ENCODE measurements at regions not wholly inside any gene's neighbourhood (a gene's known extent, or its start where the extent isn't known, plus 50 kb on each side); places are given as distances from the start of the nearest gene placed in this dataset.

DNA sequence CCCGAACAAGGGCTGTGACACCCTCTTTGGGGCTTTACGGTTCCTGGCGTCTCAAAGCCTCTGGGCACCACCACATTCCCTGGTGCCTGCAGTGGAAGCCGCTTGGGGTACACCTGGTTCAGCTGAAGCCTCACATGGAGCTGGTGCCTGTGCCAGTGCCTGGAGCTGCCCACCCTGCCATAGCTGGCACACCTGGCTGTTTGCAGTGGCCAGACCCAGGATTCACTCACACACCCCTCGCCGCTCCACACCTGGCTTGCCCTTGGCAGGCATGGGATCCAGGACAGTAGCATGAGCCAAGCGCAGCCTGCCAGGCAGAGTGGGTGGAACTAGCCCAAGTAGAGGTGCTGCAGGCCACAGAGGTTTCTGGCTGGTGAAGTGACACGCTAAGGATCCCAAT lies 641.8 kb downstream of the TLE4 start:
- no peak for DNase-seq (ENCODE audit: low read depth)

DNA sequence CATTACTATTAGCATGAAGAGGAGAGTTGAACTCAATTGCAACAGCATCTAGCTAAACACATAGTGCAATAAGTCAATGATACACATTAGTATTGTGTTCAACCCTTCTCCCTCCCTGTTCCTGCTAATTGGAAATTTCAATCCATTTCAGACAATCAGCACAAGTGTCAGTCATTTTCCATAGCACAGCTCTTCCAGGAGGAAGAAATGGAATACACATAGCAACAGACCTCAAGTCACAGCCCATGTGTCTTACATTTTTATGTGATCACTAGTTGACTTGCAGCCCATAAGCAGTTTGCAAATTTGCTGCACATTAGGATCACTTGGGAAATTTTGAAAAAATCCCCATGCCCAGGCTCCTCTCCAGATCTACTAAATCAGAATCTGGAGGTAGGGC lies 636.9 kb downstream of the TLE4 start:
- no peak overlapping the region for H3K4me3 ChIP-seq (ENCODE audit: low read depth, low read length)
- no peak for DNase-seq (ENCODE audit: low read depth)
- TF ChIP-seq, protein P1, sequence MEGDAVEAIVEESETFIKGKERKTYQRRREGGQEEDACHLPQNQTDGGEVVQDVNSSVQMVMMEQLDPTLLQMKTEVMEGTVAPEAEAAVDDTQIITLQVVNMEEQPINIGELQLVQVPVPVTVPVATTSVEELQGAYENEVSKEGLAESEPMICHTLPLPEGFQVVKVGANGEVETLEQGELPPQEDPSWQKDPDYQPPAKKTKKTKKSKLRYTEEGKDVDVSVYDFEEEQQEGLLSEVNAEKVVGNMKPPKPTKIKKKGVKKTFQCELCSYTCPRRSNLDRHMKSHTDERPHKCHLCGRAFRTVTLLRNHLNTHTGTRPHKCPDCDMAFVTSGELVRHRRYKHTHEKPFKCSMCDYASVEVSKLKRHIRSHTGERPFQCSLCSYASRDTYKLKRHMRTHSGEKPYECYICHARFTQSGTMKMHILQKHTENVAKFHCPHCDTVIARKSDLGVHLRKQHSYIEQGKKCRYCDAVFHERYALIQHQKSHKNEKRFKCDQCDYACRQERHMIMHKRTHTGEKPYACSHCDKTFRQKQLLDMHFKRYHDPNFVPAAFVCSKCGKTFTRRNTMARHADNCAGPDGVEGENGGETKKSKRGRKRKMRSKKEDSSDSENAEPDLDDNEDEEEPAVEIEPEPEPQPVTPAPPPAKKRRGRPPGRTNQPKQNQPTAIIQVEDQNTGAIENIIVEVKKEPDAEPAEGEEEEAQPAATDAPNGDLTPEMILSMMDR (IDR thresholded peaks at IDR 0.05; ENCODE audit: control insufficient read depth, extremely low read depth, insufficient read depth): no peak

More for the DNA sequence above, 641.8 kb downstream of the TLE4 start:
- H3K4me3 ChIP-seq (ENCODE audit: low read depth, low read length): no peak overlapping the region
- TF ChIP-seq, protein P1 (IDR thresholded peaks at IDR 0.05; ENCODE audit: control insufficient read depth, extremely low read depth, insufficient read depth): no peak

DNA sequence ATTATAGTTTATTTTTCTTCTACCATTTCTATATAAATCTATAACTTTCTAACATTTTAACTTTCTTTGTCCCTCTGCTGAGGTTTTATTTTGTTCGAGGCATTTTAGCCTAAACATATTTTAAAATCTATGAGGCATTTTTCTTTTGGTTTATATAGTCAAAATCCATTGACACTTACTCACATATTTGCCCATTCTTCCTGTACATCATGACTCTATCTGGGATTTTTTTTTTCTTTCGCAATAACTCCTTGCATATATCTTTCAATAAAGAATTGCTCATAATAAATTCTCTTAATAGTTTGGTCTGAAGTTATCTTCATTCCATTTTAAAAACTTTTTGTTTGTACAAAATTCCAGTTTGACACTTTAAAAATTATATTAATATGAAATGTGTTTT lies 632.3 kb downstream of the TLE4 start:
- no peak overlapping the region for H3K4me3 ChIP-seq (ENCODE audit: low read depth, low read length)
- TF ChIP-seq, protein P1 (IDR thresholded peaks at IDR 0.05; ENCODE audit: control insufficient read depth, extremely low read depth, insufficient read depth): no peak
- DNase-seq (ENCODE audit: low read depth): no peak

DNA sequence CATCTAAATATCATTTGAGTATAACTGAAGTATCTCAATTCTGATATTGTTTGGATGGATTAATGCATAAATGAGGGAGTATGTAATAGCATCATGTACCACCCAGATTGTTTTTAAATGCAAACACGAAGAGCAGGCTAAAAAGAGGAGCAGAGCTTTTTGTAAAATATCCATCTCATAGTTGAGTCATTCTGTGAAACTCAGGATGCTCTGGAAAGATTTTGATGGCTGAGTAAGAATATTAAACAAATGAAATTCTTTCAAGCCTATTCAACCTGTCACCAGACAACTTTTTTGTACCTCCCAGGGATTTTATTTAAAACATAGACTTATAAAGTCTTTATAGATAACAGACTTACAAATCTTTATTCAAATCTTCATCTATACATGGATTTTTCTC lies 625.9 kb downstream of the TLE4 start:
- no peak for DNase-seq (ENCODE audit: low read depth)
- no peak overlapping the region for H3K4me3 ChIP-seq (ENCODE audit: low read depth, low read length)
- TF ChIP-seq, protein P1 (IDR thresholded peaks at IDR 0.05; ENCODE audit: control insufficient read depth, extremely low read depth, insufficient read depth): no peak

DNA sequence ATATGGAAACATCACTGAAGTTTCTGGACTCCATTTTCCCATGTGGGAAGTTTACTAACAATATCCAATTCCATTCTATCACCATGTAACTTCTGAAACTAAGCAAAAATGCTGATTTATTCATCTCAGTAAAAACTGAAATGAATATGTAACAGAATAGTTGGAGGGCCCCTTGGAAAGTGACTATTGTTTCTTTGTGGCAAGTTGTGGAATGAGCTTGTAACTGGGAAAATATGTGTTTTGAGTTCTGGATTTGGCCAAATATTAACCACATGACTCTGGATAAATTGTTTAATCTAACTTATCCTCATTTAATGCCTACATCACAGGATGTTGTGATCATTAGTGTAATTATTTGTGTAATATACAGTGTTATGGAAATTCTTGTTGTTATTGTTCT lies 619.3 kb downstream of the TLE4 start:
- TF ChIP-seq, protein P1 (IDR thresholded peaks at IDR 0.05; ENCODE audit: control insufficient read depth, extremely low read depth, insufficient read depth): no peak
- no peak for DNase-seq (ENCODE audit: low read depth)
- H3K4me3 ChIP-seq (ENCODE audit: low read depth, low read length): no peak overlapping the region

DNA sequence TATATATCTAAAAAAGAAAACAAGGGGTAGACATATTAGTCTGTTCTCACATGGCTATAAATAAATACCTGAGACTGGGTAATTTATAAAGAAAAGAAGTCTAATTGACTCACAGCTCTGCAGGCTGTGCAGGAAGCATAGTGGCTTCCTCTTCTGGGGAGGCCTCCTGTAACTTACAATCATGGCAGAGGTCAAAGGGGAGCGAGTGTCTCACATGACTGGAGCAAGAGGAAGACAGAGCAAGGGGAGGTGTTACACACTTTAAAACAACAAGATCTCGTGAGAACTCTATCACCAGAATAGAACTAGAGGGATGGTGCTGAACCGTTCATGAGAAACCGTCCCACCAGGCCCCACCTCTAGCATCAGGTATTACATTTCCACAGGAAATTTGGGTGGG lies 616.8 kb downstream of the TLE4 start:
- TF ChIP-seq, protein P1 (IDR thresholded peaks at IDR 0.05; ENCODE audit: control insufficient read depth, extremely low read depth, insufficient read depth): no peak
- DNase-seq (ENCODE audit: low read depth): no peak
- no peak overlapping the region for H3K4me3 ChIP-seq (ENCODE audit: low read depth, low read length)

DNA sequence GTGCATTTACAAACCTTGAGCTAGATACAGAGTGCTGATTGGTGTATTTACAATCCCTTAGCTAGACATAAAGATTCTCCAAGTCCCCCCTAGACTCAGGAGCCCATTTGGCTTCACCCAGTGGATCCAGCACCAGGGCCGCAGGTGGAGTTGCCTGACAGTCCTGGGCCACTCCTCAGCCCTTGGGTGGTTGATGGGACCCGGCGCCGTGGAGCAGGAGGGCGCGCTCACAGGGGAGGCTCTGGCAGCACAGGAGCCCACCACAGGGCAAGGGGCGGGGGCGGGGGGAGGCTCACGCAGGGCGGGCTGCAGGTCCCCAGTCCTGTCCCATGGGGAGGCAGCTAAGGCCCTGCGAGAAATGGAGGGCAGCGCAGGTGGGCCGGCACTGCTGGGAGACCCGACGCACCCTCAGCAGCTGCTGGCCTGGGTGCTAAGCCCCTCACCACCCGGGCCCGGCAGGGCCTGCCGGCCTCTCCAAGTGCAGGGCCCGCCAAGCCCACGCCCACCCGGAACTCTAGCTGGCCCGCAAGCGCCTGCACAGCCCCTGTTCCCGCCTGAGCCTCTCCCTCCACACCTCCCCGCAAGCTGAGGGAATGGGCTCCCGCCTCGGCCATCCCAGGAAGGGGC lies 613.5 kb downstream of the TLE4 start:
- no peak for DNase-seq (ENCODE audit: low read depth)
- TF ChIP-seq, protein P1 (IDR thresholded peaks at IDR 0.05; ENCODE audit: control insufficient read depth, extremely low read depth, insufficient read depth): no peak
- no peak overlapping the region for H3K4me3 ChIP-seq (ENCODE audit: low read depth, low read length)
